HG03060 (cell line): ENCODE measurements at regions not wholly inside any gene's neighbourhood (a gene's known extent, or its start where the extent isn't known, plus 50 kb on each side); places are given as distances from the start of the nearest gene placed in this dataset.
A peak's percentile ranks its signal among the peaks of the same experiment; 100 is the strongest.

ENCODE experiments used
- ATAC-seq: cut with Tn5 transposase; IDR thresholded peaks from one replicate; pipeline ENCODE4 v1.9.1; 2021; ENCODE audit warnings: low read depth, moderate number of reproducible peaks; ENCODE audit not compliant: unreplicated experiment

DNA sequence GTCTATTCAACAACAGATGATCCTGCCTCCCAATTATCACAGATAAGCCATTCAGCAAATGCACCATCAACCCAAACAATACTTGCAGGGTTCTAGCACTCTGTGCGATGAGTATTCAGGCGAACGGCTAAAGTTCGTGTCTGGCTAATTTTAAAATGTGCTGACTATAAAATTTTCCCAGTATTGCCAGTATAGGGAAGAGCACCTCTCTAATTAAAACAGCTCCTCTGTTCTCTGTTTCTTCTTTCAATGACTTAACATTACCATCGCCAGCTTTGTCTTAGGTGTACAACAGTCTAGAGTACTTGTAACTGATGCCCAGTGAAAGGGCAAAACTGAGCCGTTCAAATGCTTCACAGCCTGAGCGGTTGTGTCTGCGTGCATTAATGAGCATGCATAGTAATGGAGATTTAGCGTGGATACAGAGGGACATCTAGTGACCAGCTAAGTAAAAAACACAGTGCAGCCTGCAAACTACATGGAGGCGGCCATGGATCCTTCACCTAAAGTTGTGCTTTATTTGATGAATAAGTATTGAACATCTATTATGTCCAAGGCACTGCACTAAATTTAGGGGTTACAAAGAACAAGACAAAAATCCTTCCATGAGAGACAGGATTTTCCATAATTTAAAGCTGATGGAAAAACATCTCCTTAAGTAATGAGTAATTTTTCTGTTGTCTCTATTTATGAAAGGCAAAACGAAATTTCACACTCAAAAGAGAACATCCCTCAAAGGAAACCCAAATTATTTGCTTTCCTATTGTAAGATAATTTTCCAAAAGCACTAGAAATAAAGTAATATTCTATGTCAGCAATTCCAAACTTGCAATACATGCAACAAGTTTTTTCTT, 120.0 kb downstream of the SETD4 start:
- no peak for ATAC-seq

DNA sequence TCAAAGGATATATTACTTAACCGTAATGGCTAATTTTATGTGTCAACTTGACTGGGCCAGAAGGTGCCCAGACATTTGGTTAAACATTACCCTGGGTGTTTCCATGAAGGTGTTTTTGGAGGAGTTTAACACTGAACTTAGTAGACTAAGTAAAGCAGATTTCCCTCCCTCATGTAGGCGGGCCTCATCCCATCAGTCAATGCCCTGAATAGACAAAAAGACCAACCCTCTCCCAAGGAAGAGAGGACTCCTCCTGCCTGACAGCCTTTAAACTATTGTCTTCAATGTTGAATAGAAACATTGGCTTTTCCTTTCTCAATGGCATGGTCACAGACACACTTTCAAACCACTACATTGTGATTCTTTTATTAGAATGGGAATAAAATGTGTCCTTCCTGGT, 121.9 kb downstream of the SETD4 start:
- no peak for ATAC-seq

DNA sequence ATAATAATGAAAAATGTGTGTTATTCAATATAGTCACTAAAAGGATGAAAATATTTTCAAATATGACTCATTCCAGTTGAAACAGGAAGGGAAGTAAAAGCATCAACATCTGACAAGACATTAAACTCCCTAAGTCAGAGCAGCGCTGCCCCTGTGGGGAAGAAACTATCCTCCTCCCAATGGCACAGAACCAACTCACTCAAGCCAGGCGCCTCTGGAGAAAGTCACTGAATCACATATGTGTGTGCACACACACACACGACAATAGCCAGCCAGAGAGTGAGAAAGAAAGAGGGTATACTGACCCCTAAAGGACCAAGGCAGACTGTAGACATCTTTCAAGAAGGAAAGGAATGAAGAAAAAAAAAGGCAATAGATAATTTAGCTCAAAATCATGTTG, 126.9 kb downstream of the SETD4 start:
- no peak for ATAC-seq

DNA sequence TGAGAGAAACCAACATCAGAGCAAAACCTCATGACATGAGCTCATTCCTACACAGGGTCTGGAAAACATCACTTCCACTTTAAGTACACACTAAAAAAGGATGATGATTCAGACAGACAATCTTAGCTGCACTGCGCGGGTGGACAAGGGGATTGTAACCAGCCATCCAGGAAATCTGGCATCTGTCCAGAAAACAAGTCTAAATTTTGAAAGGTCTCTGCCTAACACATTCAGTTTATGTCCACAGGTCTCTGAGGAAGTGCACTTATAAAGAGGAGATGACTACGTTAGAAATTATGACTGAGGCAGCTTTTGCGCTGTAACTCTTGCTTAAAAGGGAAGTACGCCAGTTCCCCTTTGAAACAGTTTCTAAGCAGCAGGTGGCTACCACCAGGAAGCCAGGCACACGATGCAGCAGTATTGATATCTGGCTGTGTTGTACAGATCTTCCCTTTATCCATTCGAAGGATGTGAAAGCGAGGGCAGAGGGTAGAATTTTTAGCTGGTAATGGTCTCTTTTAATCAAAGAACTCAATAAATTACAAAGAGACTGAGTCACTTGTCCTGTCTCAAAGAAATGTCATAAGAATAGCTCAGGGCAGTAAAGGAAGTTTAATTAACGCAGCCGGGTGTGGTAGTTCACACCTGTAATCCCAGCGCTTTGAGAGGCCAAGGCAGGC, 128.0 kb downstream of the SETD4 start:
- ATAC-seq: peak; percentile 73

DNA sequence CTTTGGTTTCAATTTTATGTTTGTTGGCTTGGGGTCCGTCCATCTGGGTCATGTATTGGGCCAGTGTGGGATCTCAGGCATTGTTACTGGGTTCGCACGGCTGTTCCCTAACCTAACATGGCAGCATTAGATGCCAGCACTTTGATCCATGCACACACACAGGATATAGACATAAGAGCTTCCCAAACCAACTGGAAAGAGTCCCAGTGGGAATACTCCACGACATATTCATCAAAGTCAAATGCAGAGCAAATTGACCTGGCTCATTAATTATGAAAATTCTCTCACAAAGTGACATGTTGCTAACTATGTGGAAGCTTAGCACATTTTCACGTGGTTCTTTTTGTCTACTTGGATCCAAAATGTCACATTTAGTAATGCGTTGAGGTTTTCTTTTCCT, 130.4 kb downstream of the SETD4 start:
- ATAC-seq: no peak

DNA sequence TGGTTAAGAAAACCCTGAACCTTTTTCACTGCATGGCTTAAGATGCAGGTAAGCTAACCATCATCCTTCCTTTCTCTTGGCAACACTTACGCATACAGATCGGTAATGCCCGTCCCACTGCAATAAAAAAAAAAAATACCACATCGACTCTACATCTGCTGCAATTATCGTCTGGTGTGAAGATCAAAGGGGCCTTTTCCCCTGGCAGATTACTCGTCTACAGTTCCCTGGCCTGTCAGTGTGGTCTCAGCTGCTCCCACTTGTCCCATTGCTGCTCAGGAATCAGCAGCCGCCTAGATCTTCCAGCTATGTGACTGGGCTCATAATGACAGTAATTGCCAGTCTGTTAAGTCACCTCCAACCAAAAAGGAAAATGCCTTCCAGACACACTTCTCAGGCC, 133.1 kb downstream of the SETD4 start:
- no peak for ATAC-seq

DNA sequence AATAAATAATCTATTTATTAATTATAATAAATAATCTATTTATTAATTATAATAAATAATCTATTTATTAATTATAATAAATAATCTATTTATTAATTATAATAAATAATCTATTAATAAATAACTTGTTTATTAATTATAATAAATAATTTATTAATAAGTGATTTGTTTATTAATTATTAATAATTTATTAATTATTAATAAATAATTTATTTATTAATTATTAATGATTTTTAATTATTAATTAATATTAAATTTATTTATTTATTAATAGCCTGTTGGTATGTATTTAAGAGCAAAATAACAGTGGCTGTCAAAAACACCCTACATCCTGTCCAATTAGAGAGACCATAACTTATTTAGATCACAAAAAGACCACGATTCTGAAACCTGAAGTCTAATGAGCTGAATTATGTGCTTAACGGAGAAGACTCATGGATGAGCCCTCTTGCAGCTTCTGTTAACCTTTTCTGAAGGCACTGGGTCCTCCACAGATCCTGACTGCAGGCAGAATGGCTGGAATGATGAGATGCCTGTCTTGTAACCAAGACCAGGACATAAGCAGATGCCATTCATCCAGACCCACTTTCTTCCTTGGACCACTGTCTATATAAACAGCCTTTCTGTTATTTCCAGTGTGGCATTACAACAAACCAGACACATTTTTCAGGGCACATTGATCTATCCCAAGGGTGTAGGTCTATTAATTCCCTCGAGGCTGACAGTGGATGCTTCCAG, 134.2 kb downstream of the SETD4 start:
- no peak for ATAC-seq

DNA sequence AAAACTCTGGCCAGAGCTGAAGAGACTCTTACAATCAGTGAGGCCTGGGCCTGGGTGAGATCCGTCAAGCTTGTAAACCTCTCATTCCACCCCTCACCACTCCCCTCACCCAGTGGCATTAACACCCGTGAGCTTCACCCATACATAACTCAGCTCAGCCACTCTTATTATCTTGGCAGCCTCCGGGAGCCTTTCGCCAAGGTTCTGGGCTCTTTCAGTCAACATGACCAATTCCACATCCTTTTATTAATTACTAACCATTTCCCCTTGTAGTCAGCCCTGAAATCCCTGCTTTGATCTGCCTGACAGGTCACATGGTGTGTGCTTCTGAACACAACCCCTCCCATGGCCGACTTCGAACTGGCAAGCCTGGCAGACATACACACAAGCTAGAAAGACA, 134.8 kb downstream of the SETD4 start:
- ATAC-seq: no peak

DNA sequence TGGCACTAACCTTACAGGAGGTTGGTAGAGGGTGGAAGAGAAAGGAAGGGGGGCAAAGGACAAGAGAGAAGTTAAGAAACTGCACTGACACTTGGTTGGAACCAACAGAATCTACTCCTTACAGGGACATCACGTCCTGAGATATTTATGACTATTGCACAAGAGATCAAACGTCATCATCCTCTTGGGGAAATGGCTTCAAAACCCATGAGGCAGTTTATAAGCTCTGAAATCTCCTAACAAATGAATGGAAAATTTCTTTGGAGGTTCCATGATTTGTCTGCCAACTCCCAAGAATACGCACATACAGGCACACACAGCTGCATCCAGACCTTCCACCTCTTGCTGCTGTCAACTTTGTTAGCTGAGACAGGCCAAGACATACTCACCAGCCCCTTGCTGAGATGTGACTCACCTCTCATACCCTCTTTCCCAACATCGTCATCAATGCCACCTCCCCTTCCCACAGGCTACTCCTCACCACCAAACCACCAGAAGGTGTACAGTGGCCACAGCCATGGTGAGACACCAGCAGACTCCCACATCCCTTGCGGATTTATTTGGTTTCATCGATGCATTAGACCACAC, 135.5 kb downstream of the SETD4 start:
- ATAC-seq: no peak

DNA sequence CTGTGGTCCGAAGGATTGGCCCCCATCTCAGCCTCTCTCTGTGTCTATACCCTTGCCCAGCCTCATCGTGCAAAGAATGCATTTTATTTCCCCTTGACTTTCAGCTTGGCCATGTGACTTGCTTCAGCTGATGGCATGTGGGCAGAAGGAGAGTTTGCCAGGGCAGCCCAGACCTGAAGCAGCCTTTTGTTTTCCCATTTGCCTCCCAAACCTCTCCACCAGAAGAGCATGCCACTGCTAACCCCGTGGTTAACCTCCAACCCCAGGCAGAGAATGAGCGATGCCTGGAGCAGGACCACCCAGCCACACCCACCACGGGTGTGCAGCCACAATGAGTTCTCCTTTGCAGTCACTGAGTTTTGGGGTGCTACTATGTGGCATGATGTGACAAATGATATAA, 136.4 kb downstream of the SETD4 start:
- no peak for ATAC-seq

DNA sequence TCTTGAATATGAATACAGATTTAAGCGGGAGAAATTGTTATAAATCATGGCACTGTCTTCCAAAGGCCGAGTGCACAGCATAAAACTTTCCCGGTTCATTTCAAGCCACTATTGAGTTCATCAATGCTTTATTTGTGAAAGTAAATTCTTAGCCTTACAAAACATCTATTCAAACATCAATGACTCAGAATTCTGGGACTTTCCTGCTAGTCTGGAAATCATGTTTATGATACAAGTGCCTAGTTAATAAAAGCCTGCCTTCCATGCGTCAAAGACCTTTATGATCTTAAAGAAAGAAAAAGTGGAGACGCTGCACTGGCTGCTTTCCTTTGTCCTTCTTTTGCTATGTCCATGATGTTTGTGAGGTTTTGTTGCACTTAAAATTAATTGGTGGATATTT, 137.7 kb downstream of the SETD4 start:
- ATAC-seq: no peak

DNA sequence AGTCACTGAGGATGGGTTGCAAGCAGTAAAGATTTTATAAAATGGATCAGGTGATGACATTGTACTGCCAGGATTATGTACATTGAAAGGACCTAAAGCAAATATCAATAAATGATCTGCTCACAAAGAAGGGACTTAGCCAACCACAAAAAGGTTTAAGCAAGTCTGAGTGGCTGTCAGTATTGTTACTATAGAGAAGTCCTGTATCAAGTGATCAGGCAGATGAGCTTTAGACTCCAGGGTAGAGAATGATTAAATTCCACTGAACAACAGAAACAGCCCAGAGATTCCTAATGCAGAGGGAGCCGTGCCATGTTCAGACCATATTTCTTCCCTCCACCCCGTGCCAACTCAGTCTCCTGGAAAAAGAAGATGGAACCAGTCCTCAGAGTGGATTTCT, 138.9 kb downstream of the SETD4 start:
- no peak for ATAC-seq

DNA sequence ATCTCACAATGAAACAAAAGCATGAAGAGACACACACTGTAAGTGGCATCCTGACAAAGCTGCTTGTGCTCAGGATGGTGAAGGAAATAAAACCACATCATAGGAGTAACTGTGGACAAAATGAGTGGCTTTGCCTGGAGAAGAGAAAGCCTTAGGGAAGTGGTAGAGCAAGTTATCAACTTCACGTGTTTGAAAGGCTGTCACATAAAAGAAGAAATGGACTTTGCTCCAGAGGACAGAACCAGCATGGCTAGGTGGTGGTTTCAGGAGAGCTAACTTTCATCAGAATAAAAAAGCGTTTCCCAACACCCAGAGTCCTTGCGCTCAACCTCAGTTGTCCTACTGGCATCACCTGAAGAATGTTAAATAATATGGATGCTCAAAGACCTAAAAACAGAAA, 139.9 kb downstream of the SETD4 start:
- ATAC-seq: no peak

DNA sequence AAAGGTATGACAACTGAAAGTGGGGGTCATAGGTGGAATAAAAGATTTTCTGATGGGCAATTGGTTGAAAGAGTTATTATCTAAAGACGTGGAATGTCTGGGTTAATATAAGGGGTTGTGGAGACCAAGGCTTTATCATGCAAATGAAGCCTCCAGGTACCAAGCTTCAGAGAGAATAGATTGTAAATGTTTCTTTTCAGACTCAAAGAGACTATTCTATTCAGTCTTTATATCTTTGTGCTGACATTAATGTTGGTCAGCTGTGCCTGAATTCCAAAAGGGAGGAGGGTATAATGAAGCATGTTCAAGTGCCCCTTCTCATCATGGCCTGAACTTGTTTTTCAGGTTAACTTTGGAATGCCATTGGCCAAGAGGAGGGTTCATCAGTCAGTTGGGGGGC, 145.3 kb downstream of the SETD4 start:
- no peak for ATAC-seq

DNA sequence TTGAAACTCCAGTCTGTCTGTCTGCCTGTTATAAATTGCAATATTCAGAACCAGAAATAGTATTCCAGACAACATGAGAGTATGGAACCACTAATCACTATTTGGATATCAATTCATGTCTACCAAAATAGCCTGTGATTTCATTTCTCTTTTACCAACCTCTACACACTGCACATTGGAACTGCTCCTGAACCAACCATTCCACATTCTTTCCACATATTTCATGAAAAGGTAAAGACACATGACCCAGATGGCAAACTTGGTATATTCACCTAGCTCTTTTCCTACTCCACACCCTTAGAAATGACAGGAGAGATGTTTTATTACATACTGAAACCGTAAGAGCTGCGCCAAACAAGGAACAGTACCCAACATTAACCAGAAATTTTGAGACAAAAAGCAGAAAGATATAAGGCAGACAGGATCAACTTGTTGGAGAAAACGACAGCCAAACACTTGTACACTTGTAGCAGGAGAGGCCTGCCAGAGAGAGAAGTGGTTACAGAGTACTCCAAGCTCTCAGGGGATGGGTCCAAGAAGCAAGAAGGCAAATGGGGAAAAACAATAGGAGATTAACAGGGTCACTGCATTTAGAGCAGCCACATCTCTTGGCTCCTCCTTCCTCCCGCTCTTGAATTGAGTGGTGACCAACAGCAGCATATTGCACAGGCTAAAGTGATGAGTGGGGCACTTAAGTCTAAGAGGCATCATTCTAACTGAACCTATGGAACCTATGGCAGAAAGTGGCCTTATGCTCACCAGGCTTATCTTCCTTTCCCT, 148.7 kb downstream of the SETD4 start:
- ATAC-seq: no peak

DNA sequence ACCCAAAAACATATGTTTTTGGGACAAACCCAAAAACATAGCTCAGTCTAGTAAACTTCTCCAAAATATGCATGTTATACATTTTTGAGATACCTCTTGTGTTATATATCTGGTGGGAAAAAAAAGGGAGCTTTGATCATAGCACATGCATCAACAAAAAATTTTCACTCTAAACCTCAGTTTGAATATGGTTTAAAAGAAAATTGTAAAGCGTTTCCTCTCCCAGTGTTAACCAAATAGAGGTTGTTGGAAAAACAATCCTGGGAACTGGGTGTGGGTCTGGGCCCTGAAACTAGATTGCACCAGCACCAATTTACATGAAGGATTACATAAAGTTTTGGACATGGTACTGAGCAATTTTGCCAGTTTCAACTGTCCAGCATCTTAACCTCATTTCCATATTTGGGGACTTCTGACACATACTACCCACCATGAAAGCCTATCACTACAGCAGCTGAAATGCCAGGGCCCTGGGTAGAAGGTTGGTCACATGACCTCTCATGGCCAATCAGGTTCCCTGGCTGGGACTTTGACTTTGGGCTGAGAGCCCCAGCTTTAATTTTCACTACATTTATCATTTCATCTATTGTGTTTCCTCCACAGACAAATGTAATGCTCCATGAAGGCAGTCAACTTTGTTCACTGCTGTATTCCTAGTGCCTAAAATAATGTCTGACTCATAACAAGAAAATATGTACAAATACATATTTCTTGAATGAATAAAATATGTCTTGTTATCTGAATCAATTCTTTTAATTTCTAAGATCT, 150.7 kb downstream of the SETD4 start:
- ATAC-seq: no peak

DNA sequence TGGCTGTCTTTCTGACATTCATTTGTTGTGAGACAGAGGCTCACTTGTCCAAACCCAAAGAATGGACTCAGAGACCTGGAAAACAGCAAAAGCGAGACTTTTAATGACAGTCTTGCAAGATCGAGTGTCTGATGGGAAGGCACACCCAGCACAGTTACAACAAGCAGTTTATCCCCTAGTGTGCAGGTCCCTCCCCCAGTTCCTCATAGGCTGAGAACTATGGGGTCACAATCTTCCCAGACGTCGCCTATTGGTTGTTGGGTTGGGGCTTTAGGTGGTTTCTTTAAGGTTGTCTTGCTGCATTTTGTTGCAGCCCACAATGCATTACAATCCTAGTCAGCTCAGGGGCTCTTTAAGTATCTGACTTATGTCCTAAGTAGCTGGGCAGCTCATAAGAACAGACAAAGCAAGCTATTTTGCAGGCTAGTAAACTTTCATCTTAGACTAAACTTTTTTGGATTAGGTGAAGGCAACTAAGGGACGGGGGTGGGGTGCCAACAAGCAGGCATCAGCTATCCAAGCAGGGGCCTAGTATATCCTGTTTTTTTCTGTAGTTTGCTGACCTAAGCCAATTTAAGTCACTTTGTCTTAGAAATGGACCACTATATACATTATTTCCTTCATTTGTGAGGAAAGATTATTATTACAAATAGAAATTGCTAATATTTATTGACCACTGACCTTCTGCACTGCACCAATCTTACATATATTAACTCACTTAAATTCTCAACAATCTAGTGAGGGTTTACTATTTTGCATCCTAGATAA, 151.8 kb downstream of the SETD4 start:
- no peak for ATAC-seq

DNA sequence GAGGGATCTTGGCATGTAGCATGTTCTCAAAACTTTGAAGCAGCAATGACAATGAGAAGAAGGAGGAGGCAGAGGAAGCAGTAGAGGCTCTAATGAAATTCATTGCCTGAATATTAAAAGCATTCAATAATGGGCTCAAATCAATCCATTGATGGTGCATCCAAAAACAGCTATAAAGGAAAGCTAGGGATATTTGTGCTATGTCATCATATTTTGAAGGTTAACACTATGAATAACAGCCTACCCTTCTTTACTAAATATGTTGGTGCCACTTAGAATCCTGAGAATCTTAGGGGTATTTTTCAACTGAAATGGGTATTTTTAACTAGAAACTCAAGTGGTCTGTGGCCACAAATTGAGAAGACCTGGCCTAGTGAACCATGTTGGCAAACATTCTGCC, 153.7 kb downstream of the SETD4 start:
- no peak for ATAC-seq

DNA sequence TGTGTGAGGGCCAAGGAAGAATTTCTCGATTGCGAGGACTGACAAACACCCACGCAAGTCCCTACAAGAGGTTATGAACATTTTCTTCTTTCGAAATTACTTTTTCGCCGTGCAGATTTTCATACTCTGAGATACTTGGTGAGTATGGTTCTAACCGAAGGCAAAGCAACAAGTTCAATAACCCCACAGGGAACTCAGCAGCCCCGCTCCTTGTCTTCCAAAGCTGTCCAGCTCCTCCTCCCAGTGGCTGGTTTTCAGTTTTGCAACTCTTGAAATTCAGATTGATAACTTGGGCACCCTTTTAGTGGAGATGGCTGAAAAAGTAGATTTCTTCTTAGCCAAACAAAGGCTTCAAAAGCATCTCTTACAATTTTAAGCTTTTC, 154.4 kb downstream of the SETD4 start:
- no peak for ATAC-seq
